Transverse colon (tissue), 4 donors: ENCODE measurements at regions not wholly inside any gene's neighbourhood (a gene's known extent, or its start where the extent isn't known, plus 50 kb on each side); places are given as distances from the start of the nearest gene placed in this dataset.

Source experiments
- CTCF ChIP-seq, 5 experiments: fragments of 200-600 bp in 3 of 5; fragments of 450-650 bp in 2 of 5; sonication (generic) in 3 of 5; IDR thresholded peaks; 1 replicate in 2 of 5; 2 replicates in 3 of 5; pipeline ENCODE4 v1.5.1; 2016 to 2017; ENCODE audit warnings: antibody characterized with exemption in 5 of 5, inconsistent platforms in 3 of 5, mild to moderate bottlenecking in 2 of 5, moderate library complexity in 1 of 5
- EP300 ChIP-seq: sonication (generic); formaldehyde crosslinking; IDR thresholded peaks from one replicate; pipeline ENCODE4 v1.6.1; 2017; ENCODE audit warnings: antibody characterized with exemption, low read depth
- POLR2A ChIP-seq: fragments of 450-650 bp; IDR thresholded peaks from one replicate; pipeline ENCODE4 v1.6.1; 2016; ENCODE audit warnings: antibody characterized with exemption, mild to moderate bottlenecking, moderate library complexity
- POLR2AphosphoS5 ChIP-seq, 3 donors: sonication (generic); formaldehyde crosslinking; IDR thresholded peaks; one replicate each; pipeline ENCODE4 v1.6.1; 2016; ENCODE audit warnings: antibody characterized with exemption in 3 of 3

- TF ChIP-seq CTCF (IDR thresholded peaks at IDR 0.05) (no peak), POLR2A (no peak), POLR2AphosphoS5 (IDR thresholded peaks at IDR 0.05) (no peak), EP300 (no peak)
Observed at GRCh38 chr13:66195238-66195637, 1034.9 kb downstream of the PCDH9 start.
